Epithelial cell of proximal tubule (primary cell): ENCODE measurements at regions not wholly inside any gene's neighbourhood (a gene's known extent, or its start where the extent isn't known, plus 50 kb on each side); places are given as distances from the start of the nearest gene placed in this dataset.
"Not testable (repeated sequence)": the region's sequence is repeated elsewhere in the genome, so short reads cannot be mapped to it uniquely, and the experiment has no call there.

Experiments used
- DNase-seq: peaks from one replicate; pipeline ENCODE4 v3.0.0-alpha.2; 2011; ENCODE audit warnings: low read depth
- H3K4me3 ChIP-seq: 2 replicates; pipeline ENCODE4 v1.5.1; 2011; ENCODE audit warnings: low read depth, mild to moderate bottlenecking, low read length
- TF ChIP-seq, protein P1 (sequence below): conservative IDR thresholded peaks from 2 replicates; pipeline ENCODE4 v1.5.1; 2012; ENCODE audit warnings: low read depth, mild to moderate bottlenecking, low read length

DNA sequence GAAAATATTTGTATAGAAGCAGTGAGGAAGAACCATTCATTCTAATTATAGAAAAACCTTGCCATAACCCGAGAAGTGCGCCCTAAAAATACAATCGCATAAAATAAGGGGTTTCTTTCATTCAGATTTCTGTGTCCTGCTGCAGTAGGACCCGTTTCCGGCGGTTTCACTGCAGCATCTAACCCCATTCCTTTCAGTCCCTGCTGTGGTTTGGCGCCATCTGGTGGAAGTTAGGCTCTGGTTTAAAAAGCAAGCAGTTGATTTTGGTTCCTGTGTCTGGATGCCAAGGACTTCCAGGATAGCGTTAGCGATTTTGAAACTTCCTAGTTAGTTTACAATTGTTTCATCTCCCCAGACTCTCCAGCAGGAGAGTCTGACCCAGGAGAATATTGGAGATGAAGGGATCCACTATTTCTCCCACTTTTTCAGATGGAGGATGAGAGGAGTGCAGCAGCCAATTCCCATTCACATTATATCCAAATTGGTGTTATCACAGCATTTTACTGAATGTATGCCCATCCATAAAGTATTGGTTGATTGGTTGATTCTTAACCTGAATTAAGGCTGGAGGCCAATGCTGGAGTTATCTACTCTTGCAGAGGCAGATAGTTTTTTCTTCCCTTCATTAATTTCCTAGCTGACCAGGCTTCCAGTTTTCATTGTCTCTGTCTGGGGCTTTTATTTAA lies 128.8 kb upstream of the CACNA2D1 start:
- DNase-seq = no peak
- H3K4me3 ChIP-seq = no peak overlapping the region
- TF ChIP-seq, protein P1, sequence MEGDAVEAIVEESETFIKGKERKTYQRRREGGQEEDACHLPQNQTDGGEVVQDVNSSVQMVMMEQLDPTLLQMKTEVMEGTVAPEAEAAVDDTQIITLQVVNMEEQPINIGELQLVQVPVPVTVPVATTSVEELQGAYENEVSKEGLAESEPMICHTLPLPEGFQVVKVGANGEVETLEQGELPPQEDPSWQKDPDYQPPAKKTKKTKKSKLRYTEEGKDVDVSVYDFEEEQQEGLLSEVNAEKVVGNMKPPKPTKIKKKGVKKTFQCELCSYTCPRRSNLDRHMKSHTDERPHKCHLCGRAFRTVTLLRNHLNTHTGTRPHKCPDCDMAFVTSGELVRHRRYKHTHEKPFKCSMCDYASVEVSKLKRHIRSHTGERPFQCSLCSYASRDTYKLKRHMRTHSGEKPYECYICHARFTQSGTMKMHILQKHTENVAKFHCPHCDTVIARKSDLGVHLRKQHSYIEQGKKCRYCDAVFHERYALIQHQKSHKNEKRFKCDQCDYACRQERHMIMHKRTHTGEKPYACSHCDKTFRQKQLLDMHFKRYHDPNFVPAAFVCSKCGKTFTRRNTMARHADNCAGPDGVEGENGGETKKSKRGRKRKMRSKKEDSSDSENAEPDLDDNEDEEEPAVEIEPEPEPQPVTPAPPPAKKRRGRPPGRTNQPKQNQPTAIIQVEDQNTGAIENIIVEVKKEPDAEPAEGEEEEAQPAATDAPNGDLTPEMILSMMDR = peak; percentile 99

DNA sequence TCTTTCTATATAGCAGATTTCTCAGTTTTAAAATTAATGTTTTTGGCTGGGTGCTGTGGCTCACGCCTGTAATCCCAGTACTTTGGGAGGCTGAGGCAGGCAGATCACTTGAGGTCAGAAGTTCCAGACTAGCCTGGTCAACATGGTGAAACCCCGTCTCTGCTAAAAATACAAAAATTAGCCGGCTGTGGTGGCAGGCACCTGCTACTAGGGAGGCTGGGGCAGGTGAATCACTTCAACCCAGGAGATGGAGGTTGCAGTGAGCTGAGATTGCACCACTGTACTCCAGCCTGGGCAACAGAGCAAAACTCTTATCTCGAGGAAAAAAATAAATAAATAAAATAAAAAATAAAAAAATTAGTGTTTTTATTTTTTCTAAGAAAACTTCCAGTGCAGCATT lies 127.5 kb upstream of the CACNA2D1 start:
- H3K4me3 ChIP-seq, DNase-seq: not testable (repeated sequence)

DNA sequence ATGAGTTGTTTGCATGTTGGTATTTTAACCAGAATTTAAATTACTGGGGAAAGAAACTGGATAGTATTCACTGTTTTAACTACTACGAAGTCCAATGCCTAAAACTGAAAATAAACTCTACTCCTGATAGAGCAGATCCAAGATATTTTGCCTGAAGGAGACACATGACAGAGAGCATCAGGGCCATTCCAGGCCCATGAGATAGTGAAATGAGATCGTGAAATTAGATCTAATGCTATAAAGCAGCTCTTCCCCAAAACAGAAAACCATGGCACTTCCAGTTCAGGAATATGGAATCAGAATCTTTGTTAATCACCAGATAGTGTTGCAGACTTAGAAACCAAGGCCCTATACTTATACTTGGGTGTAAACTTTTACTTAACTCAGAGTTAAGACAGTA lies 124.3 kb upstream of the CACNA2D1 start:
- DNase-seq = no peak
- no peak overlapping the region for H3K4me3 ChIP-seq
- TF ChIP-seq, protein P1 = no peak

DNA sequence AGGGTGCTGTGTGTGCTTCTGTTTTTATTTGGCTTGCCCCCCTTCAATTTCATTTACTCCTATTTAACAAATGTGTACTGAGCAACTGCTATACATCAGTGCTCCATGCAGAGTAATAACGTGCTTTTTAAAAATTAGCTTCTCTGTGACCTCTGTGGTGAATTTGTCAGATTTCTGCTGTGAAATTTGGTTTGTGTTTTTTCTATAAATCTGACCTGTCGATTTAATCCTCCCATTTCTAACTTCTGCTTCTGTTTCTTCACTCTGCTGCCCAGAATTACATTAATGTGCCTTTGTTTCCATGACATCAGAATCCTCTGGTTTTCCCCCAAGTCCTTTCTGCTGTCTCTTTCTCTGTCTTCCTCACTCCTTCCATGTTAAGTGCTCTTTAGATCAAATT lies 123.8 kb upstream of the CACNA2D1 start:
- H3K4me3 ChIP-seq = no peak overlapping the region
- no peak for DNase-seq
- TF ChIP-seq, protein P1 = no peak

DNA sequence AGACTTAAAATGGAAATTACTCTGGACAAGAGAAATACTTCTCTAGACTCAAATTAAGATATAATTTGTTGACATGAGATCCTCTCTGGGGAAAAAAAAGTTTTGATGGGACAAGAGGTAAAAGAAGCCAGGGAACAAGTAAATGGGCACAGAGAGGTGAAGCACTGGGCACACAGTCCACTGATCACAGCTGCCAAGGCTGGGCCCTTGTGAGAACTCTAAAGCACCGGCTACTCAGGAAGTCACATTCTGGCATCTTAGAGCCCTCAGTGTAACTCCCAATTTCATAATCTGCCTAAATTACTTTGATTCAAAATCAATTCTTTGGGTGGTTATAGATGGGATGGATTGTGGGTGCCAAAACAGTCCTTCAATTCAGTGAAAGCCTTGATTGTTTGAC lies 123.2 kb upstream of the CACNA2D1 start:
- H3K4me3 ChIP-seq = no peak overlapping the region
- no peak for DNase-seq
- TF ChIP-seq, protein P1 = no peak

DNA sequence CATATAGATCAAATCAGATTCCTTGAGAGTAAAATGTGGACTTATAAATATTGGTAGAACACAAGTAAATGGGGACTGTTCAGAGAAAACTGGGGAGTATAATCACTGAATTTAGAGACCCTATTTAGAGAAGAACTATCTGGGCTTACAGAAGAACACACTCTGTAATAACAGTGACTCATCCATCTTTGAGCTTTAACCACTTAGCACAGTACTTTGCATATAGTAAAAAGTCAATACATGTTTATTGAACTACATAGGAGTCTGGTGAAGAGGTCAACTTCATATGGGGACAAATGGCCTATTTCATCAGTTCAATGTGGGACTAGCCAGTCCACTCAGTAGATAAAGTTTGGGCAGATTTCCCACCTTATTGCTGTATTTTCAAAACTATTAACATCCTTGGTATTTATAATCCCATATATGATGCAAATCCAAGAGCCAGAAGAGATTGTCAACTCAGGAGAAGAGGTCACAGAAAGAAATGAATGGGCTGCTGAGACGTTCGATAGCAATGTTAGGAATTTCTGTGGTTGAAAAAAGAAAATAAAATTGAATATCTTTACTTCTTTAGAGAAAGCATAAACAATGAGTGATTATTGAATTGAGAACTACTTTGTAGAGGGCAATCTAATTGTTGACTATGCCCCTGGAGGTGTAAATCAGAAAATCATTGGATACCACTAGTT lies 119.3 kb upstream of the CACNA2D1 start:
- no peak overlapping the region for H3K4me3 ChIP-seq
- no peak for DNase-seq
- TF ChIP-seq, protein P1 = no peak

DNA sequence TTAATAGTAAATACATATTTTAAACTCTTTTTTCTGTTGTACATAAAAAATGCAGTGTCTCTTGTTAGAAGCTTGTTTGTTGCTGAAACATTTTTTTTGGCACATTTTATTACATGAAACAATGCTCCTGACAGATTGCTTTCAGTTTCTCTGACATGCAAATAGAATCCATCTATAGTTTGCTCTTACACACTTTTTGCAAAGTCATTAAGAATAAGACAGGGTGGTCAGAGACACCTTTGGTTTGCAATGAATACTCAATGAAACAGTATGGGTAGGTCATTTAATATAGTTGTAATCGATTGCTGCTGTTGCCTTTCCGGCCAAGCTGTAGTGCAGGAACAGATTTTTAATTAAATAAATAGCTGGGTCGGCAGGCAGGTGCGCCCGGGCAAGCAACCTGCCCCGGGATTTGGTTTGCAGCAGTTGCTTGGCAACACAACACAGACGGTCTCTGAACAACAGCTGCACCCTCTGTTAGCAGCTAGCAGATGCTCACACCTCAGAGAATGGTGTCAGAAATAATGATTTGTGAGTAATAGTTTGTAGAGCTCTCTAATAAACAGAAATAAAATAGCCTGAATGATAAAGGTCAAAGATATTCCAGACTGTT lies 115.7 kb upstream of the CACNA2D1 start:
- TF ChIP-seq, protein P1 = no peak
- no peak for DNase-seq
- peak overlapping the region; percentile 35 for H3K4me3 ChIP-seq
